Ovary (tissue), 7 donors: ENCODE measurements at regions not wholly inside any gene's neighbourhood (a gene's known extent, or its start where the extent isn't known, plus 50 kb on each side); places are given as distances from the start of the nearest gene placed in this dataset.

Experiments used
- DNase-seq, 5 donors: peaks; one replicate each; pipeline ENCODE4 v3.0.0-alpha.2; 2019 to 2020
- H3K27ac ChIP-seq, 2 donors: fragments of 200-600 bp; one replicate each; pipeline versions ENCODE4 v1.5.1 to v1.8.0; 2019 to 2022
- H3K27me3 ChIP-seq: fragments of 200-600 bp; one replicate; pipeline ENCODE4 v1.8.0; 2022
- H3K36me3 ChIP-seq: fragments of 200-600 bp; sonication (generic); one replicate; pipeline ENCODE4 v1.5.1; 2019
- H3K4me1 ChIP-seq: one replicate; pipeline ENCODE4 v1.8.1; 2013; ENCODE audit warnings: mild to moderate bottlenecking, moderate library complexity; ENCODE audit not compliant: insufficient read depth
- H3K4me3 ChIP-seq: fragments of 200-600 bp; sonication (generic); one replicate; pipeline ENCODE4 v1.5.1; 2017
- H3K9me3 ChIP-seq, 2 donors: fragments of 200-600 bp in 1 of 2; sonication (generic) in 1 of 2; one replicate each; pipeline versions ENCODE4 v1.5.1 to v1.8.1; 2013 to 2019; ENCODE audit warnings: mild to moderate bottlenecking in 1 of 2, moderate library complexity in 1 of 2
- CTCF ChIP-seq, 3 donors: fragments of 450-650 bp in 2 of 3; fragments of 200-600 bp in 1 of 3; IDR thresholded peaks; one replicate each; pipeline versions ENCODE4 v1.5.1 to v1.8.0; 2016 to 2022; ENCODE audit warnings: antibody characterized with exemption in 3 of 3, mild to moderate bottlenecking in 1 of 3
- EP300 ChIP-seq: sonication (generic); formaldehyde crosslinking; IDR thresholded peaks from one replicate; pipeline ENCODE4 v1.6.1; 2017; ENCODE audit warnings: antibody characterized with exemption
- POLR2A ChIP-seq: fragments of 450-650 bp; IDR thresholded peaks from one replicate; pipeline ENCODE4 v1.6.1; 2017; ENCODE audit warnings: antibody characterized with exemption, mild to moderate bottlenecking, moderate library complexity
- WGBS, 3 donors: extraction: QIAGEN DNeasy Blood & Tissue Kit in 1 of 3; methylation state at CpG; one replicate each; pipeline versions ENCODE4 v1.1.5 to v1.1.7; 2013 to 2017; 5-methylcytosine and 5-hydroxymethylcytosine counted together
- intact Hi-C, 4 donors: fragments of 100-400 bp; cut with DNase I; formaldehyde crosslinking; loops; one replicate each; pipeline versions ENCODE4 v1.11.0 to v1.15.1; 2022 to 2023
- donor health status: DM: no; HTN: no; CAD: no; lungs with moderate emphysema.
- donor health status: DM: no; HTN: no; CAD: no.
- donor health status: Bipolar disorder and iron deficiency.
- donor health status: DM: no; HTN: no; CAD: no.
- donor health status: DM: yes; HTN: yes; CAD: no.

DNA sequence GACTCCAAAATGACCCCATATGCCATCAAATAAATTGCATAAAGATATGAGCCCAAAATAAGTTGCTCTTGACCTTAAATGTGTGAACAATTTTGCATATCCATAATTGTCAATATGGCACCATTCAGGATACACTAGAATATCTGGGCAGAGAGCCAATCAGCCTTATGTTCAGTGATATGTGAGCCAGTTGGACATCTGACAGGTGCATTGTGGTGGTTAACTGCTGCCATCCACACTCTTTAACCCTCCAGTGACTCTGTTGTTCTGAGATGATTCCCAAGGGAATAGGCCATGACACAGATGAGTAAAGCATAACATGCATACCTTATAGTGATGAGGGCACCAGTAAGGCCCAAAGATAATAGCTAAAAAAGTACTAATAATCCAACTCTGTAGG is 500.1 kb downstream of the PCDH18 start:
- H3K9me3 ChIP-seq = no peaks in the 10 kb centered on the region
- no peak overlapping the region for H3K4me3 ChIP-seq
- no peaks in the 10 kb centered on the region for H3K4me1 ChIP-seq
- no peak for TF ChIP-seq EP300
- no peak for TF ChIP-seq POLR2A
- TF ChIP-seq CTCF (IDR thresholded peaks at IDR 0.05) = no peak
- no peak overlapping the region for H3K27ac ChIP-seq
- intact Hi-C loops = no loop called here
- H3K36me3 ChIP-seq = no peaks in the 10 kb centered on the region
- DNase-seq = no peak
- H3K27me3 ChIP-seq = no peaks in the 10 kb centered on the region

- H3K9me3 ChIP-seq = no peaks in the 10 kb centered on the region
- no peak overlapping the region for H3K4me3 ChIP-seq
- H3K36me3 ChIP-seq = no peaks in the 10 kb centered on the region
- DNase-seq = no peak
- intact Hi-C loops = no loop called here
- WGBS, 3 donors = 62 to 70% (median 64%) methylated on average over 3 of the region's 3 CpGs
- no peak overlapping the region for H3K27ac ChIP-seq
- H3K27me3 ChIP-seq = no peaks in the 10 kb centered on the region
- no peaks in the 10 kb centered on the region for H3K4me1 ChIP-seq
- TF ChIP-seq CTCF (IDR thresholded peaks at IDR 0.05) = no peak
- no peak for TF ChIP-seq POLR2A
- TF ChIP-seq EP300 = no peak
Observed at GRCh38 chr4:137029026-137029425, 503.3 kb downstream of the PCDH18 start.

DNA sequence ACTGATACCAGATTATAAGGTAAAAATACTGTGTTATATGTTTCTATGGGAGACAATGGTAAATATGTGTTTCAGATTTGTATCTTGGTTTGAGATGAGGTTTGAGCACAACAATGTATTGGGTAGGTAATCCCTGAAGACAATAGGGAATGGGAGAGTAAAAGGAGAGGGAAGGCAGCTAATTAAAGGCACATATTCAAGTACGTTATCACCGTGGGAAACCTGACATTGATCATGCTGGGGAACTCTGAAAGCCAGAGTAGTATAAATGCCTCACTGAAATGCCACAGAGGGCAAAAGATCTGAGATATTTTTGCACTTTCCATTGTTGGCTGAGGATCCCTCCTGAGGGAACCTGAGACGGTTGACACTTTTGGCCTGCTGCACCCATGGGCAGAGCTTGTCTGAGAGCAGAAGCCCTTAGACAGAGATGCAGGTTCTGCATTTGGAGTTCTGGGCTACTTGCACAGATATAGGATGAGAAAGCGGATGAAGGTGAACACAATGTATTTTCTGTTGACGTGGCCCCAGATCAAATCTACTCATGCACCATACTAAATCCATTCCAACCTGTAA is 506.7 kb downstream of the PCDH18 start:
- WGBS, 3 donors = 80 to 86% (median 85%) methylated on average over 5 of the region's 5 CpGs
- H3K4me3 ChIP-seq = no peak overlapping the region
- H3K4me1 ChIP-seq = no peaks in the 10 kb centered on the region
- intact Hi-C loops = no loop called here
- no peaks in the 10 kb centered on the region for H3K9me3 ChIP-seq
- H3K27ac ChIP-seq = no peak overlapping the region
- H3K27me3 ChIP-seq = no peaks in the 10 kb centered on the region
- no peaks in the 10 kb centered on the region for H3K36me3 ChIP-seq
- no peak for TF ChIP-seq EP300
- no peak for TF ChIP-seq POLR2A
- TF ChIP-seq CTCF (IDR thresholded peaks at IDR 0.05) = no peak
- DNase-seq = no peak

- TF ChIP-seq CTCF (IDR thresholded peaks at IDR 0.05) = no peak
- TF ChIP-seq POLR2A = no peak
- Histone ChIP-seq H3K36me3 (no peaks in the 10 kb centered on the region), H3K27me3 (no peaks in the 10 kb centered on the region), H3K4me3 (no peak overlapping the region), H3K9me3 (no peaks in the 10 kb centered on the region), H3K4me1 (no peaks in the 10 kb centered on the region), H3K27ac (no peak overlapping the region)
- DNase-seq = no peak
- 25 to 36% (median 35%) methylated on average over 2 of the region's 2 CpGs for WGBS, 3 donors
- intact Hi-C loops = no loop called here
Observed at GRCh38 chr4:137015426-137016409, 516.6 kb downstream of the PCDH18 start.
